Muscle of arm (tissue), 1 donor: ENCODE measurements at regions not wholly inside any gene's neighbourhood (a gene's known extent, or its start where the extent isn't known, plus 50 kb on each side); places are given as distances from the start of the nearest gene placed in this dataset.
"Not testable (repeated sequence)": the region's sequence is repeated elsewhere in the genome, so short reads cannot be mapped to it uniquely, and the experiment has no call there.

Experiments used
- DNase-seq: peaks from one replicate; pipeline ENCODE4 v3.0.0-alpha.2; 2013

- DNase-seq: no peak
Measured at GRCh38 chr6:137545073-137545472, 50.9 kb upstream of the OLIG3 start.

DNA sequence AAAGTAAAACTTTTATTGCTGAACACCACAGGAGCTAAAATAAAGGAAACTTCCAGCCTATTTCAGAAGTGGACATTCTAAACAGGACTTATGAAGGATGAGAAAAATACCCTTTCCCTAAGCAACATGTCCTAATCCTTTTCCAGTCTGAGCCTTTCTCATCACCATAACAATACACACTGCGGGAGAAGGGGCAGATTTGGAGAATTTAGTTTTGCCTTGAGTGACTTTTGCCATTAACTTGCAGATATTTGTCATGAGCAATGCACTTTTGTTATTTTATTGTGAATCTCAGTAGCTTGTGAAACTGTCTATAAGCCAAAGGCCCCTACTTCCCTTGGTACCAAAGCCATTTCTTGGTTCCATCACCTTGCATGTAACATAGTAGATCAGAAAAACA lies 53.0 kb upstream of the OLIG3 start:
- DNase-seq: no peak

DNA sequence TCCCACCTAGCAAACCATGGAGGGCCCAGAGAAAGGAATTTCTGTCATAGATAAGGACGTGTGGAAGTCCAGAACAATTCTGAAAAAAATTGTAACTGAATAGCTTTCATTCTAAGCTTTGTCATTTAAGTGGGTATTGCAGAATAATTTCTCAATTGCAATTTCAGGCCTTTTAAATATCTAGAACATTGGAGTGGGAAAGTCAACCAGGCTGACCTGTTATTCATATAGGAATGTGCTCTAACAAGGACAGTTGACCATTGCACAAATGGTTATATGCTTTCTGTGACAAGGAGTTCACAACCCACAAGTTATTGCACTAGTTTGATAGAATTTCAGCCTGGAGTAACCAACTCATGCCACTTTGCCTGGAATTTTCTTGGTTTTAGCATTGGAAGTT lies 53.4 kb upstream of the OLIG3 start:
- no peak for DNase-seq

DNA sequence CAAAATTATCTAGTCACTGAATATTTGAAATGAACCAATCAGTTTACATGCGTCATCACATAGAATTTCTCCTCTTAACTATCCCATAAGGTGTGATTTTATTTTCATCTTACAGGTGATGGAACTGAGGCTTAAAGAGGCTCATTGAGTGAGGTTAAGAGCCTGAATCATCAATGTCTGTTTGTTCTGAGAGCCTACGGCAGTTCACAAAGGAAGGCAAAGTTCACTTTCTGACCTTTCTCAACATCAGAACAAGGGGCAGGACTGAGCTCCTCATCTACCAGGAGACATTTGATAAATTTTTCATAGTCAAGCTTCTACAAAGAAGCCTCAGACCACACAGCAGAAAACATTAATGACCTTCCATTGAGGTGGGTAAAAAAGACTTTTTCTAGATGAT lies 54.9 kb upstream of the OLIG3 start:
- DNase-seq: no peak

DNA sequence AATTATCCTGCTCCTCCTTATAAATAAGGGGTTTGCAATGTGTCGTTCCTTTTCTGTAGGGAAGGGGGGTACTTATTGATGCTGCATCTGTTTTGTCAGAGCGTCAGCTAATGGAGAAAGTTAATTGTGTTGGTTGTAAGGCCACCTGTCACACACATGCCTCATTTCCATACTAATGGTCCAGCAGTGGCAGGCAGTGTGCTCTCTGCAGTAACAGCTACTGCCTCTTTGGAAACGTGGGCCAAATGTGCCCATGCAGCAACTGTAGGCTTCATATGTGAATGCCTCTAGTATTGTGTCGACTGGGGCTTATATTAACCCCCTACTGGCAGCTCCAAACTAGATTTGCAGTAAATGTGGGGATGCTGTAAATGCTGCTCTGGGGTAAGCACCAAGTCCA lies 56.3 kb upstream of the OLIG3 start:
- DNase-seq: no peak

GRCh38 chr6:137552146-137552545 lies 58.0 kb upstream of the OLIG3 start:
- DNase-seq: no peak

DNA sequence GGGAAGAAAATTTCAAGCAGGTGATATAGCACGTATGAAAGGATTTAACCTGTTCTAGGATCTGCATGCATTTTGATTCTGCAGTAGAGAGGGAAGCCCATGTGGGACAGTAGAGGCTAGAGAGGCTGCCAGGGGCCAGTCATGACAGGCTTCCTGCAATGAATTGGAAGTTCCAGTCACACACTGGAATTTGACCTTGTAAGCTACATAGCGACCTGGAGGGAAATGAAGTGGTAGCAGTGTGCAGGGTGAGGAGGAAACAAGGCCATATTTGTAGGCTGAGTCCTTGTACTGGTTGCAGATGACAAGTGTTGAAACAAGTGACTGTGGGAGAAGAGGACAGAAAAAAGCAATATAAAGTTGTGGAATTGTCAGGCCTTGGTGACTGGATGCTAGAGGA lies 58.6 kb upstream of the OLIG3 start:
- no peak for DNase-seq

- not testable (repeated sequence) for DNase-seq
Measured at GRCh38 chr6:137559521-137560183, 65.5 kb upstream of the OLIG3 start.

GRCh38 chr6:137560184-137560563 lies 66.0 kb upstream of the OLIG3 start:
- no peak for DNase-seq

GRCh38 chr6:137568067-137568466 lies 73.9 kb upstream of the OLIG3 start:
- DNase-seq: no peak

DNA sequence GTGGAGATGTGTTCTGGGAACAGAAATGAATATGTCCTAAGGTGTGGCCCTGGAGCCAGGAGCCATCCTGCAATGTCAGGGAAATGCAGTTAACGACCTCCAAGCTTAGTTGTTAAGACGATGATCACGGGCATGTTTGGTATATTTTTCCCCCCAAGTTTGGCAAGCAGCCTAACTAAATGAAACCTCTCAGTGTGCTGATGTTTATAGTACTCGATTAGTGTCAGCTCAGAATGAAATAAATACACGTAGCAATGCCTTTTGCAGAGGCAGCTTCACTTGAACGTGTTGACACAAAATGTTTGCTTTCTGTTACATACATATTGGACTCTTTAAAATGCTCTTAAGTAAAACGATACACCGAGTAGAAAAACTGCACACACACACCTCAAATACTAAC lies 76.2 kb upstream of the OLIG3 start:
- DNase-seq: no peak

DNA sequence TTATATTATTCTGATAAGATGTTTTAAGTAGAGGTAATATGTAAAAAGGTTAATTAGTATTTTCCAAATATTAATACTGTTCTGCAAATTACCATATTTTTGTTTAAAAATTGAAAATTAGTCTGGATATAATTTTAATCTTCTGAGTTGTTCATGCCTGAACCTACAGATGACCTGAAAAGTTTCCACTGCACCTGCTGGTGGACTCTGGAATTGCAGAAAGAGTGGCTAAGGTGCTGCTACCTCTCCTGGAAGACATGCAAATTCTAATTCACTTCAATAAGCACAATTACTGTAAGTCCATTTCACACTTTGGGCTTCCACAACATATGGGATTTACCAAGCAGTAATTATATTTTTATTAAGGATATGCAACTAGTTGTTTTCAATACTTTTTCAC lies 77.7 kb upstream of the OLIG3 start:
- no peak for DNase-seq

DNA sequence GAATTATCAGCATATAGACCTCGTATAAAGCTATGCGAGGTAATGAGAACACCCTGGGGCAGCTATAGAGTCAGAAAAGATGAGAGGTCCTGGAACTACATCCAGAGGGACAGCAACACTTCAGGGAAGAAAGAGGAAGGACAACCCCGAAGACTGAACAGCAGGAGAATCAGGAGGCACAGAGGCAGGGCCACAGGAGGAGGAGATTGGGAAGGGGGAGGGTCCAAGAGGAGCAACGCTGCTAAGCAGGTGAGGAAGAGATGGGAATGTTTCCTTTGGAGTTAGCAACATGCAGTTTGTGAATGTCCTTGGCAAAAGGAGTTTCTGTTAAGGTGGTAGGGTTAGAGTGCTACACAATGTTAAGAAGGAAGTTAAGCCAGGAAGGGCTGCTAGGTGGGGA lies 79.5 kb upstream of the OLIG3 start:
- DNase-seq: no peak

DNA sequence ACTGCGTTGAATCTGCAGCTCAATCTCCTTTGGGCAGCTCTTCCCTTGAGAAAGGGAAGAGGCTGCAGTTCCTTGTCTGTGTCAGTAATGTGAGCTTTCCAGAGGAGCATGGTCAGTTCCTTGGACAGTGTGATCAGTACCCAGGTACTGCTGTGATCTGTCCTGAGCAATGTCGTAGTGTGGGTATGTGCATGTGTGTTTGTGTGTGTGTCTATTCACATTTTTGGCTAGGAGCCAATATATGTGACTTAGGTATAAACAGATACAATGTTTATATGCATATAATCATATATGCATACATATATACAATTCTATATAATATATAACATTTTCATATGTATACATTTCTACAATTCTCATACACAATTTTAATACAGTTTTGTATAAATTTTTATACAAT lies 85.4 kb upstream of the OLIG3 start:
- DNase-seq: no peak

DNA sequence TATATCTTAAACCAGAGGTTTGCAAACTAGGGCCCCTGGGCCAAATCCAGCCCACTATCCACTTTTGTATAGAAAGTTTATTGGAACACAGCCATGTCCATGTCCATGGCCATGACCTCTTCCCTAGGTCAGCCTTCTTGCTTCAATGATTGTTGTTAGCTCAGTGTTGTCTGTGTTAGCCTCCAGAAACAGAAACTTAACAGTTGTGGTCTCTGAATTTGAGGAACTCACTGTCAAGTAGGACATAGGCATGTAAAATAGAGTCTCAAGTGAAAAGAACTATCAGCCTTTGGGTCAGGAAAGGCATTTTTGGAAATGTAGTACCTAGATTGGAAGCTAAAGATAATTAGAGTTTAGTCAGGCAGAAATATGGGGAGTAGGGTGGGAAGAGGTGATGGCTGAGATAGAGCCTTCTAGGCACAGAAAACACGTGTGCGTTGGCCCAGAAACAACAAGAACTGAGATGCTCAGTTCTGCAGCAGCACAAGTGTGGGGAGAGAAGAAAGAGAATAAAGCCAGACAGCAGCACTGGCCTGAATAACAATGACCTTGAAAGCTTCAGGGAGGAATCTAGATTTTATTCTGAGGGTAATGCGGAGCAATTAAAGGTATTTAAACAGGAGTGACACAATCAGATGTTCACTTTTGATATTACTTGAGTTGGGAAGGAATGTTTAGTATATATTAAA lies 87.0 kb upstream of the OLIG3 start:
- DNase-seq: no peak

DNA sequence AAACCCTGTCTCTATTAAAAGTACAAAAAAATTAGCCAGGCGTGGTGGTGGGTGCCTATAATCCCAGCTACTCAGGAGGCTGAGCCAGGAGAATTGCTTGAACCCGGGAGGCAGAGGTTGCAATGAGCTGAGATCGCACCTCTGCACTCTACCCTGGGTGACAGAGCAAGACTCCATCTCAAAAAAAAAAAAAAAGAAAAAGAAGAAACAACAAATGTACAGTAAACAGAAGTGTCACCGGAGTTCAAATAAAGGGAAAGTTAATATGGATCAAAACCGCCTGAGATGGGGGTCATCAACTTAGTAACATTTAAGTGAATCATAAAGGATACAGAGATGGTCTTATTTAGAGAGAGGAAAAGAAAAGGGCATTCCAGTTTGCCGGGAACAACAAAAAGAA lies 89.3 kb upstream of the OLIG3 start:
- DNase-seq: not testable (repeated sequence)

DNA sequence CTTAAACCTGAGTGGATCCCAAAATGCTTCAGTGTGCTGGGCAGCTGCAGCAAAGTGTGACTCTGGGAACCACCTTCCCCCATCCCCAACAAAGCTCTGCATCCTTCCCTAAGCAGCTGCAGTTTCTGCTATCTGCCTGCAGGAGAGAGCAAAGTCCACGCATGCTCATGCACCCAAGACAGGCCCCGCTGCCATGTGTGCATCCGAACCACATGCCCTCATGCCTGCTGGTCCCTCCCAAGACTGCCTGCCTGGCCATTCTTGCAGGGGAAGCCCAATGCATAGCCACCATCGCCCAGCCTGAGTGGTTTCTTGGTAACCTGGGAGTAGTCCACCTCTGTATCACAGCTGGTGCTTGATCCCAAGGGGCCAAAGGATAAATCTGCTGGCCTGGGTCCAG lies 94.3 kb upstream of the OLIG3 start:
- no peak for DNase-seq

- no peak for DNase-seq
Measured at GRCh38 chr6:137589067-137589848, 95.1 kb upstream of the OLIG3 start.

DNA sequence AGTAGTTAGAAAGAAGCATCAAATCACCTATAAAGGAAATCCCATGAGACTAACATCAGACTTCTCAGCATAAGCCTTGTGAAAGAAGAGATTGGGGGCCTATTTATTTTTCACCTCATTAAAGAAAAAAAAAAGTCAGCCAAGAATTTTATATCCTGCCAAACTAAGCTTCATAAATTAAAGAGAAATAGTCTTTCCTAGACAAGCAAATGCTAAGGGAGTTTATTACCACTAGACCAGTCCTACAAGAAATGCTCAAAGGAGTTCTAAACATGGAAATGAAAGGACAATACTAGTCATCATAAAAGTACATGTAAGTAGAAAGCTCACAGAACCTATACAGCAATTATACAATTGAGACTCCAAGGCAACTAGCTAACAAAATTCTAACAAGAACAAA lies 96.5 kb upstream of the OLIG3 start:
- no peak for DNase-seq

DNA sequence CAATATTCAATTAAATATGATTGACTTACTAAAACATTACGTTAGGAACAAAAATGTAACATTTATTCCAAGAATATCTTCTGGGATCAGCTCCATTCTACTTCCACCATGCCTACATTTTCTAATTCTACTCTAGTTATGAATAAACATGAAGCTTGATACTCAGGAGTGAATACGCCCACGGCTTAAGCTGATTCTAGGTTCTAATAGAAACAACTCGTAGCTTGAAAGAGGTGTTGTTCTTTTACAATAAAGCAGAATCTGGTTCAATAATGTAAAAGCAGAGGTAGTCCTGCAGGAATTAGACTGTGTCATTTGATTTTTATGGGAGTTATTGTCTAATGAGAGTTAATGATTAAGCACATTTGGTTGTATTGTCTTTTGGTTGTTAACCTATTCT lies 107.3 kb upstream of the OLIG3 start:
- no peak for DNase-seq

DNA sequence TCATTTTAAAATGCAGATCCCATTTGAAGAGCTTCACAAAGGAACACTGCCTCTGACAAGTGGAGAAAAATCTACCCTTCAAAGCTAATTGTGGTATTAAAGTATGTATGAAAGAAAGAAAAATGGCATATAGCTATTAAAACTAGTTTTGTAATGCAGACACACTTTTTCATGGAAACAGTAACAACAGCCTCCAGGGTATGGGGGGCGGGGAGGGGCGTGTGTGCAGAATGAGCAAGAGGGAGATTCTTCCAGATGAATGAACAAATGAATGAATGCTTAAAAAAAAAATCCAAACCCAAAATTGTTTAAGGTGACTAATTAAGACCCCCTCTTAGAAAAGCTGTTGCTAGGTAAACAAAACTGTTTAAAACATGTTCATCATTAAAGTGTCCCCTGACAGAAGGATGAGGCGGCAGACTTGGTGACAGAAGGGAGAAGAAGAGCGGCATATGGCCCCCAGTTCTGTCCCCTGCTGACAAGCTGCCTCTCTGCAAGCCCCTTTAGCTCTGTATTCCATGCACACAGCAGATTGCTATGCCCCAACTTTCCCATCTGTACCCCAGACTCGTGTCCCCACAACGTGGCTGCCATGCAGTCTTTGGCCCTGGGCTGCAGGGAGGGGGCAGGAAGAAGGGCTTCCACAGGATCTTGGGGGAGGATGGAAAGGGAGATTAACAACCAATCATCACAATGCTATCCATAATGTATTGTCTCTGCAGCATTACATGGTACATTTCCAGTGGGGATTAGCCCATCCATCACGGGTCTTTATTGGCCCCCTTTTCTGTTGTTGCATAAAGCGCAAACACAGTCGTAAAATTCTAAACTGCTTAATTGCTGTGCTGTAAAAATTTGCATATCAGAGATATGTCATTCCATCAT lies 108.4 kb upstream of the OLIG3 start:
- DNase-seq: no peak

GRCh38 chr6:137610702-137611101 lies 116.5 kb upstream of the OLIG3 start:
- no peak for DNase-seq
